AG04450 (cell line): ENCODE measurements at regions not wholly inside any gene's neighbourhood (a gene's known extent, or its start where the extent isn't known, plus 50 kb on each side); places are given as distances from the start of the nearest gene placed in this dataset.

Experiments
- CTCF ChIA-PET: fragments of 300-600, 350-600 bp; formaldehyde crosslinking; extraction: SDS; loops from one replicate; lab custom pipeline; 2022; ENCODE audit warnings: antibody characterized with exemption, inconsistent platforms; lab: Charles Lee
- POLR2A ChIA-PET: fragments of 350-600 bp; formaldehyde crosslinking; extraction: SDS; loops from one replicate; lab custom pipeline; 2021; ENCODE audit warnings: antibody characterized with exemption, inconsistent platforms; lab: Yijun Ruan, JAX
- DNase-seq: peaks from one replicate; pipeline ENCODE4 v3.0.0-alpha.2; 2011; ENCODE audit warnings: low read depth, low spot score
- H3K27ac ChIP-seq: one replicate; pipeline ENCODE4 v1.5.1; 2012; ENCODE audit warnings: low read depth, low read length, control low read depth
- H3K27me3 ChIP-seq: one replicate; pipeline ENCODE4 v1.6.0; 2012; ENCODE audit warnings: low read length; ENCODE audit not compliant: control insufficient read depth, insufficient read depth
- H3K4me3 ChIP-seq: 2 replicates; pipeline ENCODE4 v1.5.1; 2011; ENCODE audit warnings: mild to moderate bottlenecking, low read depth, low read length, control low read depth
- H3K9me3 ChIP-seq: 2 replicates; pipeline ENCODE4 v1.5.1; 2012; ENCODE audit warnings: low read length; ENCODE audit not compliant: control insufficient read depth, insufficient read depth
- CTCF ChIP-seq: IDR thresholded peaks from 2 replicates; pipeline ENCODE4 v1.5.1; 2011; ENCODE audit warnings: low read depth, low read length, control low read depth, inconsistent platforms

- TF ChIP-seq CTCF: no peak
- POLR2A ChIA-PET: no interaction called here
Observed at GRCh38 chr14:101219896-101220703, 316.6 kb upstream of the RTL1 start.

GRCh38 chr14:101220921-101221510 is 317.5 kb upstream of the RTL1 start:
- Histone ChIP-seq H3K9me3 (no peaks in the 10 kb centered on the region), H3K27me3 (peaks cover 51% of the 10 kb centered on the region), H3K4me3 (no peak overlapping the region), H3K27ac (no peak overlapping the region)
- CTCF ChIA-PET: no interaction called here
- TF ChIP-seq CTCF: no peak
- POLR2A ChIA-PET: no interaction called here
- no peak for DNase-seq

More at GRCh38 chr14:101219896-101220703, 316.6 kb upstream of the RTL1 start:
- DNase-seq: no peak
- Histone ChIP-seq H3K27me3 (peaks cover 51% of the 10 kb centered on the region), H3K27ac (no peak overlapping the region), H3K4me3 (no peak overlapping the region), H3K9me3 (no peaks in the 10 kb centered on the region; the same call in 1 of the 2 replicates)
- CTCF ChIA-PET: interaction anchor here (1.7 kb wide), 1 partner anchor 15 kb away, joined by 10 read pairs; no protein-coding TSS in a partner anchor

- Histone ChIP-seq H3K27ac (no peak overlapping the region), H3K9me3 (no peaks in the 10 kb centered on the region), H3K4me3 (no peak overlapping the region), H3K27me3 (peaks cover 45% of the 10 kb centered on the region)
- TF ChIP-seq CTCF: no peak
- no peak for DNase-seq
- CTCF ChIA-PET: no interaction called here
- POLR2A ChIA-PET: no interaction called here
Observed at GRCh38 chr14:101221549-101222160, 318.1 kb upstream of the RTL1 start.

- Histone ChIP-seq H3K4me3 (no peak overlapping the region), H3K27me3 (peaks cover 41% of the 10 kb centered on the region), H3K27ac (no peak overlapping the region), H3K9me3 (no peaks in the 10 kb centered on the region; the same call in 1 of the 2 replicates)
- no peak for DNase-seq
- no peak for TF ChIP-seq CTCF
- CTCF ChIA-PET: no interaction called here
- POLR2A ChIA-PET: no interaction called here
Observed at GRCh38 chr14:101222362-101223070, 319.0 kb upstream of the RTL1 start.
